ENCODE measurements at regions not wholly inside any gene's neighbourhood (a gene's known extent, or its start where the extent isn't known, plus 50 kb on each side); places are given as distances from the start of the nearest gene placed in this dataset.

- TF ChIP-seq TAF1 (IDR thresholded peaks at IDR 0.05; ENCODE audit: borderline replicate concordance, insufficient read depth, low read length) (no peak), POLR2AphosphoS5 (IDR thresholded peaks at IDR 0.05; ENCODE audit: low read depth, low read length) (no peak), REST (IDR thresholded peaks at IDR 0.05; ENCODE audit: insufficient read depth in 1 of 2, low read depth in 2 of 2, low read length in 2 of 2) (no peak), SIN3A (IDR thresholded peaks at IDR 0.05; ENCODE audit: borderline replicate concordance, insufficient read depth, low read length) (no peak), FOXP2 (optimal IDR thresholded peaks at IDR 0.05; ENCODE audit: borderline replicate concordance, extremely low read depth, extremely low read length, insufficient read depth) (no peak)
Observed at GRCh38 chr12:131372171-131372475, 338.8 kb upstream of the SFSWAP start.

- TF ChIP-seq SIN3A (IDR thresholded peaks at IDR 0.05; ENCODE audit: borderline replicate concordance, insufficient read depth, low read length) = no peak
- TF ChIP-seq POLR2AphosphoS5 (IDR thresholded peaks at IDR 0.05; ENCODE audit: low read depth, low read length) = no peak
- no peak for TF ChIP-seq FOXP2 (optimal IDR thresholded peaks at IDR 0.05; ENCODE audit: borderline replicate concordance, extremely low read depth, extremely low read length, insufficient read depth)
- TF ChIP-seq REST (IDR thresholded peaks at IDR 0.05; ENCODE audit: insufficient read depth in 1 of 2, low read depth in 2 of 2, low read length in 2 of 2) = no peak
- no peak for TF ChIP-seq TAF1 (IDR thresholded peaks at IDR 0.05; ENCODE audit: borderline replicate concordance, insufficient read depth, low read length)
Observed at GRCh38 chr12:131372706-131373195, 338.1 kb upstream of the SFSWAP start.

- TF ChIP-seq TAF1 (IDR thresholded peaks at IDR 0.05; ENCODE audit: borderline replicate concordance, insufficient read depth, low read length) (no peak), SIN3A (IDR thresholded peaks at IDR 0.05; ENCODE audit: borderline replicate concordance, insufficient read depth, low read length) (no peak), REST (IDR thresholded peaks at IDR 0.05; ENCODE audit: insufficient read depth in 1 of 2, low read depth in 2 of 2, low read length in 2 of 2) (no peak), POLR2AphosphoS5 (IDR thresholded peaks at IDR 0.05; ENCODE audit: low read depth, low read length) (no peak), FOXP2 (optimal IDR thresholded peaks at IDR 0.05; ENCODE audit: borderline replicate concordance, extremely low read depth, extremely low read length, insufficient read depth) (no peak)
Observed at GRCh38 chr12:131375261-131375971, 335.5 kb upstream of the SFSWAP start.

GRCh38 chr12:131375972-131376345, 334.9 kb upstream of the SFSWAP start:
- TF ChIP-seq REST (IDR thresholded peaks at IDR 0.05; ENCODE audit: insufficient read depth in 1 of 2, low read depth in 2 of 2, low read length in 2 of 2) = no peak
- TF ChIP-seq TAF1 (IDR thresholded peaks at IDR 0.05; ENCODE audit: borderline replicate concordance, insufficient read depth, low read length) = no peak
- TF ChIP-seq FOXP2 (optimal IDR thresholded peaks at IDR 0.05; ENCODE audit: borderline replicate concordance, extremely low read depth, extremely low read length, insufficient read depth) = no peak

Measured in PFSK-1 (cell line).